HEK293 (cell line): ENCODE measurements at regions not wholly inside any gene's neighbourhood (a gene's known extent, or its start where the extent isn't known, plus 50 kb on each side); places are given as distances from the start of the nearest gene placed in this dataset.

Experiments
- CTCF ChIA-PET: fragments of 350-600 bp; formaldehyde crosslinking; extraction: SDS; loops from one replicate; lab custom pipeline; 2021; ENCODE audit warnings: antibody characterized with exemption; lab: Yijun Ruan, JAX
- POLR2A ChIA-PET: fragments of 300-600 bp; formaldehyde crosslinking; extraction: SDS; loops from one replicate; lab custom pipeline; 2020; ENCODE audit warnings: antibody characterized with exemption, inconsistent platforms; lab: Yijun Ruan, JAX
- H3K27ac ChIP-seq: fragments of 200-500 bp; sonication (Bioruptor generic); 2 replicates; pipeline ENCODE4 v1.5.1; 2014; ENCODE audit warnings: low read depth, low read length, control low read depth, inconsistent platforms; ENCODE audit errors: extremely low read depth
- H3K36me3 ChIP-seq, 2 experiments: fragments of 200-500 bp in 1 of 2; sonication (Bioruptor generic) in 1 of 2; 1 replicate in 1 of 2; 2 replicates in 1 of 2; pipeline ENCODE4 v1.5.1; 2014 to 2017; ENCODE audit warnings: inconsistent platforms in 2 of 2, low read length in 2 of 2; ENCODE audit not compliant: control insufficient read depth in 2 of 2, insufficient read depth in 1 of 2
- H3K4me1 ChIP-seq: fragments of 200-500 bp; sonication (Bioruptor generic); 2 replicates; pipeline ENCODE4 v1.5.1; 2014; ENCODE audit warnings: mild to moderate bottlenecking, low read length, inconsistent platforms; ENCODE audit not compliant: control insufficient read depth, insufficient read depth
- H3K4me3 ChIP-seq: 2 replicates; pipeline ENCODE4 v1.5.1; 2011; ENCODE audit warnings: low read depth, mild to moderate bottlenecking, control low read depth, low read length, moderate library complexity
- H3K9me3 ChIP-seq: fragments of 200-500 bp; sonication (Bioruptor generic); 2 replicates; pipeline ENCODE4 v1.5.1; 2014; ENCODE audit warnings: low read depth, low read length, inconsistent platforms; ENCODE audit not compliant: control insufficient read depth, insufficient read depth
- GLI4 ChIP-seq: fragments of 450-650 bp; formaldehyde crosslinking; IDR thresholded peaks from 2 replicates; pipeline ENCODE4 v1.5.1; 2016; ENCODE audit warnings: missing biosample characterization, missing genetic modification characterization
- MYNN ChIP-seq: fragments of 450-650 bp; formaldehyde crosslinking; IDR thresholded peaks from 2 replicates; pipeline ENCODE4 v1.5.1; 2016; ENCODE audit warnings: missing biosample characterization, missing genetic modification characterization, borderline replicate concordance
- REST ChIP-seq: fragments of 450-650 bp; formaldehyde crosslinking; IDR thresholded peaks from 2 replicates; pipeline ENCODE4 v1.5.1; 2016; ENCODE audit warnings: missing biosample characterization, missing genetic modification characterization
- SP2 ChIP-seq: fragments of 450-650 bp; formaldehyde crosslinking; IDR thresholded peaks from 2 replicates; pipeline ENCODE4 v1.5.1; 2016; ENCODE audit warnings: missing biosample characterization, missing genetic modification characterization
- ZBTB17 ChIP-seq: fragments of 450-650 bp; formaldehyde crosslinking; IDR thresholded peaks from 2 replicates; pipeline ENCODE4 v1.5.1; 2016; ENCODE audit warnings: missing biosample characterization, missing genetic modification characterization
- ZBTB21 ChIP-seq: fragments of 450-650 bp; formaldehyde crosslinking; IDR thresholded peaks from 2 replicates; pipeline ENCODE4 v1.5.1; 2017; ENCODE audit warnings: missing biosample characterization, missing genetic modification characterization
- ZBTB48 ChIP-seq: fragments of 450-650 bp; formaldehyde crosslinking; IDR thresholded peaks from 2 replicates; pipeline ENCODE4 v1.5.1; 2016; ENCODE audit warnings: missing biosample characterization, missing genetic modification characterization
- ZFP69B ChIP-seq: fragments of 450-650 bp; formaldehyde crosslinking; IDR thresholded peaks from 2 replicates; pipeline ENCODE4 v1.5.1; 2016; ENCODE audit warnings: missing biosample characterization, missing genetic modification characterization
- ZNF146 ChIP-seq: fragments of 450-650 bp; formaldehyde crosslinking; IDR thresholded peaks from 2 replicates; pipeline ENCODE4 v1.5.1; 2016; ENCODE audit warnings: missing biosample characterization, missing genetic modification characterization
- ZNF148 ChIP-seq: fragments of 450-650 bp; formaldehyde crosslinking; IDR thresholded peaks from 2 replicates; pipeline ENCODE4 v1.5.0; 2017; ENCODE audit warnings: missing biosample characterization, missing genetic modification characterization, borderline replicate concordance
- ZNF18 ChIP-seq: fragments of 450-650 bp; formaldehyde crosslinking; IDR thresholded peaks from 2 replicates; pipeline ENCODE4 v1.5.1; 2016; ENCODE audit warnings: missing biosample characterization, missing genetic modification characterization
- ZNF221 ChIP-seq: fragments of 450-650 bp; formaldehyde crosslinking; IDR thresholded peaks from 2 replicates; pipeline ENCODE4 v1.5.1; 2017; ENCODE audit warnings: missing biosample characterization, missing genetic modification characterization, borderline replicate concordance
- ZNF23 ChIP-seq: fragments of 450-650 bp; formaldehyde crosslinking; IDR thresholded peaks from 2 replicates; pipeline ENCODE4 v1.5.1; 2016; ENCODE audit warnings: missing biosample characterization, missing genetic modification characterization, borderline replicate concordance
- ZNF335 ChIP-seq: fragments of 450-650 bp; formaldehyde crosslinking; conservative IDR thresholded peaks from 2 replicates; pipeline ENCODE4 v1.5.1; 2016; ENCODE audit warnings: missing biosample characterization, missing genetic modification characterization
- ZNF350 ChIP-seq: fragments of 450-650 bp; formaldehyde crosslinking; IDR thresholded peaks from 2 replicates; pipeline ENCODE4 v1.5.0; 2017; ENCODE audit warnings: missing biosample characterization, mild to moderate bottlenecking, missing genetic modification characterization
- ZNF404 ChIP-seq: fragments of 450-650 bp; formaldehyde crosslinking; IDR thresholded peaks from 2 replicates; pipeline ENCODE4 v1.5.1; 2017; ENCODE audit warnings: missing biosample characterization, missing genetic modification characterization
- ZNF621 ChIP-seq: fragments of 450-650 bp; formaldehyde crosslinking; IDR thresholded peaks from 2 replicates; pipeline ENCODE4 v1.5.1; 2017; ENCODE audit warnings: missing biosample characterization, missing genetic modification characterization
- ZNF677 ChIP-seq: fragments of 450-650 bp; IDR thresholded peaks from 2 replicates; pipeline ENCODE4 v1.5.0; 2018; ENCODE audit warnings: missing biosample characterization, mild to moderate bottlenecking, missing genetic modification characterization, moderate library complexity
- ZNF701 ChIP-seq: fragments of 450-650 bp; formaldehyde crosslinking; IDR thresholded peaks from 2 replicates; pipeline ENCODE4 v1.5.1; 2016; ENCODE audit warnings: missing biosample characterization, missing genetic modification characterization
- ZNF792 ChIP-seq: fragments of 450-650 bp; formaldehyde crosslinking; IDR thresholded peaks from 2 replicates; pipeline ENCODE4 v1.5.1; 2016; ENCODE audit warnings: missing biosample characterization, missing genetic modification characterization
- ZNF843 ChIP-seq: fragments of 450-650 bp; formaldehyde crosslinking; IDR thresholded peaks from 2 replicates; pipeline ENCODE4 v1.5.1; 2016; ENCODE audit warnings: missing biosample characterization, missing genetic modification characterization
- TF ChIP-seq, protein P1 (sequence below): fragments of 450-650 bp; formaldehyde crosslinking; IDR thresholded peaks from 2 replicates; pipeline ENCODE4 v1.5.1; 2016; ENCODE audit warnings: missing biosample characterization, missing genetic modification characterization, low read depth

DNA sequence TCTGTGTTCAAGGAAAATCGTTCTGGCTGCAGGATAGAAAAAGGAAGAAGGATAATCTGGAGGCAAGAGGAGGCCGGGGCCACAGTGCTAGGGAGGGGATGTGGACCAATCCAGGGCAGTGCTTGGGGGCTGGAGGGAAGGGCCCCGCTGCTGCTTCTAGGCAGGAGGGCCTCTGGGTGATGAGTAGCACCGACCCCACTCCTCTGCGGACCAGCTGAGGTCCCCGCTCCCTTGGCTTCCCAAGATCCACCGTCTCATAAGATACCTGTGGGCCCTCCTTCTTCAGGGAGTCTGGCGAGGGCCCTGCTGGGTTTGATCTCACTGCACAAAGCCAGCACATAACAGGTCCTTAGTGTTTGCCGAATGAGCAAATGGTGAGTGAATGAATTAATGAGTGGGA lies 93.5 kb upstream of the MVB12B start:
- ChIA-PET CTCF (interaction anchor here (1.0 to 2.7 kb wide), 2 partner anchors 258 to 825 kb away, joined by 3 to 11 read pairs; no protein-coding TSS in a partner anchor), POLR2A (no interaction called here)
- Histone ChIP-seq H3K36me3 (no peaks in the 10 kb centered on the region), H3K9me3 (no peaks in the 10 kb centered on the region), H3K4me1 (no peaks in the 10 kb centered on the region), H3K4me3 (no peak overlapping the region), H3K27ac (no peak overlapping the region)
- TF ChIP-seq ZNF18 (tag by site-specific recombination) (no peak), ZNF23 (tag by site-specific recombination) (no peak), ZNF792 (no peak), REST (tag by site-specific recombination) (no peak), ZNF350 (tag by site-specific recombination) (no peak), ZNF146 (tag by site-specific recombination) (no peak)

DNA sequence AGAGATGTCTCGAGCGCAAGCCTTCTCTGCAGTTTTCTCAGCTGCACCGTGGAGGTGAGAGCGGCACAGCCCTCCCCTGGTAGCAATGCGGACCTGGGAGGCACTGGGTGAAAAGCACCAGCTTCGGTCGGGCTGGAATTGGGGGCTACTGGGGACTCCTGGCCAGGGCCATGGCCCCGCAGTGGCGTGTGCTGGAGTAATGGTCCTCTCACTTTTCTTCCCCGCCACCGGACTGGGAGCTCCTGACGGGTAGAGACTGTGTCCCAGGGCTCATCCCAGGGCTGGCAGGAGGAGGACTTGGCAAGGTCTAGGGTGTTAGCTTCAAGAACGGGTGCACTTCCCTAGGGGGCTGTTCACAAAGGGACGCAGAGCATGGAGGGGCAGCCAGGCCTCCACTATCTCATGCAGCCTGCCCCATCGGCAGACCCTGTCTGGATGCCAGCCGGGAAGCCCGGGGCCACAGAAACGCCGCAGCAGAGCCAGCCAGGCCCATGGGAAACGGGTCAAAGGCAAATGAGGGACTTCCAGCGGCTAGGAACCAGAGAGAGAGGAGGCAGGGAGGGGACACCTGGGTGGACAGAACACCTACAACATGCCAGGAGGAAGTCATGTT lies 92.6 kb upstream of the MVB12B start:
- POLR2A ChIA-PET, result no interaction called here
- H3K27ac ChIP-seq, result no peak overlapping the region
- H3K4me3 ChIP-seq, result no peak overlapping the region
- no peaks in the 10 kb centered on the region for H3K36me3 ChIP-seq
- no peaks in the 10 kb centered on the region for H3K4me1 ChIP-seq
- CTCF ChIA-PET, result interaction anchor here (0.6 to 2.7 kb wide), 2 partner anchors 684 to 826 kb away, joined by 4 to 11 read pairs; no protein-coding TSS in a partner anchor
- no peaks in the 10 kb centered on the region for H3K9me3 ChIP-seq
- TF ChIP-seq ZNF843 (tag by site-specific recombination) (no peak), MYNN (tag by site-specific recombination) (no peak), ZNF148 (tag by site-specific recombination) (no peak), ZNF335 (tag by site-specific recombination) (no peak), ZNF701 (no peak), ZNF404 (no peak), ZBTB21 (tag by site-specific recombination) (no peak), ZNF221 (no peak), ZNF621 (no peak), ZNF677 (no peak), SP2 (tag by site-specific recombination) (no peak), GLI4 (tag by site-specific recombination) (no peak), ZBTB48 (no peak), ZFP69B (no peak), ZBTB17 (tag by site-specific recombination) (no peak)
- TF ChIP-seq, protein P1, sequence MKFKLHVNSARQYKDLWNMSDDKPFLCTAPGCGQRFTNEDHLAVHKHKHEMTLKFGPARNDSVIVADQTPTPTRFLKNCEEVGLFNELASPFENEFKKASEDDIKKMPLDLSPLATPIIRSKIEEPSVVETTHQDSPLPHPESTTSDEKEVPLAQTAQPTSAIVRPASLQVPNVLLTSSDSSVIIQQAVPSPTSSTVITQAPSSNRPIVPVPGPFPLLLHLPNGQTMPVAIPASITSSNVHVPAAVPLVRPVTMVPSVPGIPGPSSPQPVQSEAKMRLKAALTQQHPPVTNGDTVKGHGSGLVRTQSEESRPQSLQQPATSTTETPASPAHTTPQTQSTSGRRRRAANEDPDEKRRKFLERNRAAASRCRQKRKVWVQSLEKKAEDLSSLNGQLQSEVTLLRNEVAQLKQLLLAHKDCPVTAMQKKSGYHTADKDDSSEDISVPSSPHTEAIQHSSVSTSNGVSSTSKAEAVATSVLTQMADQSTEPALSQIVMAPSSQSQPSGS (tag by site-specific recombination), result no peak
- TF ChIP-seq, all 188 proteins: peak for 0
